ENCODE measurements at regions not wholly inside any gene's neighbourhood (a gene's known extent, or its start where the extent isn't known, plus 50 kb on each side); places are given as distances from the start of the nearest gene placed in this dataset.
A peak's percentile ranks its signal among the peaks of the same experiment; 100 is the strongest.

- Histone ChIP-seq H3K4me1 (ENCODE audit: control insufficient read depth, insufficient read depth, low read depth, low read length) (no peaks in the 10 kb centered on the region), H2BK120ac (ENCODE audit: low read depth, low read length) (no peak overlapping the region), H3K4ac (ENCODE audit: low read depth in 1 of 2, low read length in 2 of 2) (no peak overlapping the region), H3K23ac (ENCODE audit: low read length in 2 of 2) (no peak overlapping the region), H3K27me3 (ENCODE audit: control insufficient read depth in 1 of 2, insufficient read depth in 1 of 2, low read length in 2 of 2) (peaks cover 0 to 28% of the 10 kb centered on the region in 2 experiments), H3K14ac (ENCODE audit: low read length in 2 of 2) (no peak overlapping the region), H3K27ac (ENCODE audit: low read length, poor library complexity, severe bottlenecking) (no peak overlapping the region), H3K9me3 (ENCODE audit: control insufficient read depth, low read length) (no peaks in the 10 kb centered on the region), H4K8ac (ENCODE audit: low read length) (no peak overlapping the region), H2AK5ac (ENCODE audit: low read length, severe bottlenecking) (no peak overlapping the region), H3K36me3 (ENCODE audit: control insufficient read depth in 1 of 2, insufficient read depth in 2 of 2, low read depth in 1 of 2, low read length in 2 of 2) (no peaks in the 10 kb centered on the region), H2BK15ac (ENCODE audit: low read depth, poor library complexity, severe bottlenecking) (no peak overlapping the region), H2BK5ac (ENCODE audit: low read depth, low read length, poor library complexity, severe bottlenecking) (no peak overlapping the region), H4K91ac (ENCODE audit: low read length) (no peak overlapping the region), H2BK12ac (ENCODE audit: low read length in 2 of 2) (no peak overlapping the region), H3K4me2 (ENCODE audit: low read length, poor library complexity, severe bottlenecking) (no peak overlapping the region), H3K18ac (ENCODE audit: low read depth in 1 of 2, low read length in 2 of 2) (no peak overlapping the region), H2AFZ (ENCODE audit: low read depth, low read length) (no peak overlapping the region), H3K9ac (ENCODE audit: low read length) (no peak overlapping the region), H3K4me3 (ENCODE audit: insufficient read depth in 1 of 2, low read depth in 1 of 2, low read length in 2 of 2) (no peak overlapping the region), H3K79me1 (replicated peaks; ENCODE audit: low read length, poor library complexity, severe bottlenecking) (no peaks in the 10 kb centered on the region)
- WGBS, result 8% methylated on average over 1 of the region's 2 CpGs
- peak; percentile 33 for DNase-seq
Observed at GRCh38 chrX:113741744-113742143, 842.1 kb upstream of the HTR2C start.

- Histone ChIP-seq H2BK15ac (ENCODE audit: low read depth, poor library complexity, severe bottlenecking) (no peak overlapping the region), H3K23ac (ENCODE audit: low read length in 2 of 2) (no peak overlapping the region), H2AK5ac (ENCODE audit: low read length, severe bottlenecking) (no peak overlapping the region), H2BK12ac (ENCODE audit: low read length in 2 of 2) (no peak overlapping the region), H3K79me1 (replicated peaks; ENCODE audit: low read length, poor library complexity, severe bottlenecking) (no peaks in the 10 kb centered on the region), H2BK120ac (ENCODE audit: low read depth, low read length) (no peak overlapping the region), H3K4me2 (ENCODE audit: low read length, poor library complexity, severe bottlenecking) (no peak overlapping the region), H4K8ac (ENCODE audit: low read length) (no peak overlapping the region), H3K9ac (ENCODE audit: low read length) (no peak overlapping the region), H3K27ac (ENCODE audit: low read length, poor library complexity, severe bottlenecking) (no peak overlapping the region), H2BK5ac (ENCODE audit: low read depth, low read length, poor library complexity, severe bottlenecking) (no peak overlapping the region), H4K91ac (ENCODE audit: low read length) (no peak overlapping the region), H3K36me3 (ENCODE audit: control insufficient read depth in 1 of 2, insufficient read depth in 2 of 2, low read depth in 1 of 2, low read length in 2 of 2) (no peaks in the 10 kb centered on the region), H3K27me3 (ENCODE audit: control insufficient read depth in 1 of 2, insufficient read depth in 1 of 2, low read length in 2 of 2) (peaks cover 0 to 6% of the 10 kb centered on the region in 2 experiments), H3K4me3 (ENCODE audit: insufficient read depth in 1 of 2, low read depth in 1 of 2, low read length in 2 of 2) (no peak overlapping the region), H3K9me3 (ENCODE audit: control insufficient read depth, low read length) (peaks cover 4% of the 10 kb centered on the region), H3K18ac (ENCODE audit: low read depth in 1 of 2, low read length in 2 of 2) (no peak overlapping the region), H3K14ac (ENCODE audit: low read length in 2 of 2) (no peak overlapping the region), H2AFZ (ENCODE audit: low read depth, low read length) (no peak overlapping the region), H3K4me1 (ENCODE audit: control insufficient read depth, insufficient read depth, low read depth, low read length) (no peaks in the 10 kb centered on the region), H3K4ac (ENCODE audit: low read depth in 1 of 2, low read length in 2 of 2) (no peak overlapping the region)
- WGBS, result no CpG with 5 or more reads among the region's 2 CpGs
- no peak for DNase-seq
Observed at GRCh38 chrX:113728937-113729336, 854.9 kb upstream of the HTR2C start.

GRCh38 chrX:113726898-113727297 lies 857.0 kb upstream of the HTR2C start:
- no peak overlapping the region for H3K18ac ChIP-seq (ENCODE audit: low read depth in 1 of 2, low read length in 2 of 2)
- H3K27ac ChIP-seq (ENCODE audit: low read length, poor library complexity, severe bottlenecking), result no peak overlapping the region
- H3K79me1 ChIP-seq (replicated peaks; ENCODE audit: low read length, poor library complexity, severe bottlenecking), result no peaks in the 10 kb centered on the region
- H3K36me3 ChIP-seq (ENCODE audit: control insufficient read depth in 1 of 2, insufficient read depth in 2 of 2, low read depth in 1 of 2, low read length in 2 of 2), result no peaks in the 10 kb centered on the region
- H3K27me3 ChIP-seq (ENCODE audit: control insufficient read depth in 1 of 2, insufficient read depth in 1 of 2, low read length in 2 of 2), result peaks cover 0 to 12% of the 10 kb centered on the region in 2 experiments
- H2AFZ ChIP-seq (ENCODE audit: low read depth, low read length), result no peak overlapping the region
- no peak overlapping the region for H2BK15ac ChIP-seq (ENCODE audit: low read depth, poor library complexity, severe bottlenecking)
- WGBS, result 32% methylated on average over 2 of the region's 3 CpGs
- H3K14ac ChIP-seq (ENCODE audit: low read length in 2 of 2), result no peak overlapping the region
- no peak overlapping the region for H3K9ac ChIP-seq (ENCODE audit: low read length)
- no peak overlapping the region for H4K91ac ChIP-seq (ENCODE audit: low read length)
- H2BK120ac ChIP-seq (ENCODE audit: low read depth, low read length), result no peak overlapping the region
- no peak overlapping the region for H4K8ac ChIP-seq (ENCODE audit: low read length)
- H3K4me2 ChIP-seq (ENCODE audit: low read length, poor library complexity, severe bottlenecking), result no peak overlapping the region
- no peaks in the 10 kb centered on the region for H3K9me3 ChIP-seq (ENCODE audit: control insufficient read depth, low read length)
- H3K4me3 ChIP-seq (ENCODE audit: insufficient read depth in 1 of 2, low read depth in 1 of 2, low read length in 2 of 2), result no peak overlapping the region
- no peak overlapping the region for H2AK5ac ChIP-seq (ENCODE audit: low read length, severe bottlenecking)
- no peak overlapping the region for H2BK12ac ChIP-seq (ENCODE audit: low read length in 2 of 2)
- H3K4me1 ChIP-seq (ENCODE audit: control insufficient read depth, insufficient read depth, low read depth, low read length), result no peaks in the 10 kb centered on the region
- peak; percentile 20 for DNase-seq
- no peak overlapping the region for H2BK5ac ChIP-seq (ENCODE audit: low read depth, low read length, poor library complexity, severe bottlenecking)
- no peak overlapping the region for H3K23ac ChIP-seq (ENCODE audit: low read length in 2 of 2)
- no peak overlapping the region for H3K4ac ChIP-seq (ENCODE audit: low read depth in 1 of 2, low read length in 2 of 2)

- Histone ChIP-seq H2AFZ (ENCODE audit: low read depth, low read length) (no peak overlapping the region), H2BK120ac (ENCODE audit: low read depth, low read length) (no peak overlapping the region), H3K4me2 (ENCODE audit: low read length, poor library complexity, severe bottlenecking) (no peak overlapping the region), H3K4me1 (ENCODE audit: control insufficient read depth, insufficient read depth, low read depth, low read length) (no peaks in the 10 kb centered on the region), H3K27me3 (ENCODE audit: control insufficient read depth in 1 of 2, insufficient read depth in 1 of 2, low read length in 2 of 2) (peaks cover 0 to 12% of the 10 kb centered on the region in 2 experiments), H3K4me3 (ENCODE audit: insufficient read depth in 1 of 2, low read depth in 1 of 2, low read length in 2 of 2) (no peak overlapping the region), H4K91ac (ENCODE audit: low read length) (no peak overlapping the region), H3K4ac (ENCODE audit: low read depth in 1 of 2, low read length in 2 of 2) (no peak overlapping the region), H3K36me3 (ENCODE audit: control insufficient read depth in 1 of 2, insufficient read depth in 2 of 2, low read depth in 1 of 2, low read length in 2 of 2) (no peaks in the 10 kb centered on the region), H3K14ac (ENCODE audit: low read length in 2 of 2) (no peak overlapping the region), H3K79me1 (replicated peaks; ENCODE audit: low read length, poor library complexity, severe bottlenecking) (no peaks in the 10 kb centered on the region), H2BK15ac (ENCODE audit: low read depth, poor library complexity, severe bottlenecking) (no peak overlapping the region), H3K18ac (ENCODE audit: low read depth in 1 of 2, low read length in 2 of 2) (no peak overlapping the region), H4K8ac (ENCODE audit: low read length) (no peak overlapping the region), H2BK5ac (ENCODE audit: low read depth, low read length, poor library complexity, severe bottlenecking) (no peak overlapping the region), H3K27ac (ENCODE audit: low read length, poor library complexity, severe bottlenecking) (no peak overlapping the region), H2AK5ac (ENCODE audit: low read length, severe bottlenecking) (no peak overlapping the region), H3K9ac (ENCODE audit: low read length) (no peak overlapping the region), H3K23ac (ENCODE audit: low read length in 2 of 2) (no peak overlapping the region), H2BK12ac (ENCODE audit: low read length in 2 of 2) (no peak overlapping the region), H3K9me3 (ENCODE audit: control insufficient read depth, low read length) (no peaks in the 10 kb centered on the region)
- WGBS, result 100% methylated on average over 4 of the region's 4 CpGs
- DNase-seq, result no peak
Observed at GRCh38 chrX:113726466-113726865, 857.4 kb upstream of the HTR2C start.
